Left ventricle myocardium inferior (tissue), 1 donor: ENCODE measurements at regions not wholly inside any gene's neighbourhood (a gene's known extent, or its start where the extent isn't known, plus 50 kb on each side); places are given as distances from the start of the nearest gene placed in this dataset.
"Not testable (repeated sequence)": the region's sequence is repeated elsewhere in the genome, so short reads cannot be mapped to it uniquely, and the experiment has no call there.

Experiments used
- DNase-seq: peaks from one replicate; pipeline ENCODE4 v3.0.0-alpha.2; 2020
- H3K27ac ChIP-seq: fragments of 200-600 bp; replicated peaks from 2 replicates; pipeline ENCODE4 v1.8.0; 2021
- H3K27me3 ChIP-seq: fragments of 200-600 bp; 2 replicates; pipeline ENCODE4 v1.8.0; 2021; ENCODE audit warnings: low read depth
- H3K36me3 ChIP-seq: fragments of 200-600 bp; 2 replicates; pipeline ENCODE4 v1.8.0; 2021
- H3K4me1 ChIP-seq: fragments of 200-600 bp; 2 replicates; pipeline ENCODE4 v1.8.0; 2021
- H3K4me3 ChIP-seq: fragments of 200-600 bp; 2 replicates; pipeline ENCODE4 v1.8.0; 2021; ENCODE audit warnings: mild to moderate bottlenecking, moderate library complexity
- H3K9me3 ChIP-seq: fragments of 200-600 bp; replicated peaks from 2 replicates; pipeline ENCODE4 v1.8.0; 2021
- intact Hi-C: fragments of 100-400 bp; cut with micrococcal nuclease; formaldehyde crosslinking; loops from one replicate; pipeline ENCODE4 v1.11.0; 2022
- TF ChIP-seq, protein P1 (sequence below): fragments of 200-600 bp; IDR thresholded peaks from 2 replicates; pipeline ENCODE4 v1.8.0; 2021; ENCODE audit warnings: antibody characterized with exemption, mild to moderate bottlenecking, borderline replicate concordance
- donor health status: DM: no; HTN: yes; CAD: no; lungs with severe emphysema.

DNA sequence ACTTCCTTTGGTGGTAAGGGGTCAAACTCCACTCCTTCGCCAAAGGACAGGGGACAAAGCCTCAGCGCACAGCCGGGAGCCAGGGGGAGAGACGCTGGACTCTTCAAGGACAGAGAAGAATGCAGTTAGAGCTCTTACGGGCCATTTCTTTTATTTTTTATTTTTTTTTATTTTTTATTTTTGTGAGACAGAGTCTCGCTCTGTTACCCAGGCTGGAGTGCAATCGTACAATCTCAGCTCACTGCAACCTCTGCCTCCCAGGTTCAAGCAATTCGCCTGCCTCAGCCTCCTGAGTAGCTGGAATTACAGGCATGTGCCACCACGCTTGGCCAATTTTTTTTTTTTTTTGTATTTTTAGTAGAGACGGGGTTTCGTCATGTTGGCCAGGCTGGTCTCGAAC, 93.2 kb upstream of the RPH3AL start, which contains the start of gene RFLNB:
RFLNB (minus strand) TSS at position 101 of the 400 bp plus-strand sequence.
- H3K27me3 ChIP-seq, H3K4me3 ChIP-seq, DNase-seq, intact Hi-C loops, H3K9me3 ChIP-seq: not testable (repeated sequence)
- peaks cover 12% of the 10 kb centered on the region for H3K4me1 ChIP-seq
- peaks cover 30% of the 10 kb centered on the region for H3K36me3 ChIP-seq
- peak within 1 kb of the TSS; percentile 3 for H3K27ac ChIP-seq

DNA sequence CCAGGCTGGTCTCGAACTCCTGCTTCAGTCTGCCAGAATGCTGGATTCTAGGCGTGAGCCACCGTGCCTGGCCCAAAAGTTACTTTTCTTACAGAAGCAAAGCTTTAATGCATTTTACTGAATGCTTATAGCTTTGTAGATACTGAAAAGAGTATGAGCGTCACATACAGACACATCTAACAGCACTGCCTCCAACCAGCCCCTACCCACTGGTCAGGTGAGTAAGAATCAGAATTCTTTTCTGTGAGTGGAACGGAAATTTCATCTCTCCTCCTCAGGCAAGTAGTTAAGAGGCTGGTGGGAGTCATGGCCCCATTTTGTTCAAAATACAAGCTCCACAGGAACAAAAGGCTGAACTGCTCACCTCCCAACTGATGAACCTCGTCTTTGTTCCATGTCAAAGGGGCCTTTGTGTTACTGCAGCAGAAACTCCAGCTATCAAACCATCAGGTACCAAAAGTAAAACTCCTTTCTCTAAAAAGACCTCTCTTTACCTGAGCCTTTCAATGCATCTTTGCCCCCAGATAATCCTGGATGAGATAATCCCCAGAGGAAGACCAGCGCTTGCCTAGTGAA, 92.4 kb upstream of the RPH3AL start:
- Histone ChIP-seq H3K9me3 (no peaks in the 10 kb centered on the region), H3K4me1 (peaks cover 12% of the 10 kb centered on the region), H3K36me3 (peaks cover 30% of the 10 kb centered on the region), H3K27me3 (no peaks in the 10 kb centered on the region), H3K4me3 (no peak overlapping the region), H3K27ac (no peak overlapping the region)
- no peak for DNase-seq
- TF ChIP-seq, protein P1, sequence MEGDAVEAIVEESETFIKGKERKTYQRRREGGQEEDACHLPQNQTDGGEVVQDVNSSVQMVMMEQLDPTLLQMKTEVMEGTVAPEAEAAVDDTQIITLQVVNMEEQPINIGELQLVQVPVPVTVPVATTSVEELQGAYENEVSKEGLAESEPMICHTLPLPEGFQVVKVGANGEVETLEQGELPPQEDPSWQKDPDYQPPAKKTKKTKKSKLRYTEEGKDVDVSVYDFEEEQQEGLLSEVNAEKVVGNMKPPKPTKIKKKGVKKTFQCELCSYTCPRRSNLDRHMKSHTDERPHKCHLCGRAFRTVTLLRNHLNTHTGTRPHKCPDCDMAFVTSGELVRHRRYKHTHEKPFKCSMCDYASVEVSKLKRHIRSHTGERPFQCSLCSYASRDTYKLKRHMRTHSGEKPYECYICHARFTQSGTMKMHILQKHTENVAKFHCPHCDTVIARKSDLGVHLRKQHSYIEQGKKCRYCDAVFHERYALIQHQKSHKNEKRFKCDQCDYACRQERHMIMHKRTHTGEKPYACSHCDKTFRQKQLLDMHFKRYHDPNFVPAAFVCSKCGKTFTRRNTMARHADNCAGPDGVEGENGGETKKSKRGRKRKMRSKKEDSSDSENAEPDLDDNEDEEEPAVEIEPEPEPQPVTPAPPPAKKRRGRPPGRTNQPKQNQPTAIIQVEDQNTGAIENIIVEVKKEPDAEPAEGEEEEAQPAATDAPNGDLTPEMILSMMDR, result no peak
- intact Hi-C loops, result no loop called here

DNA sequence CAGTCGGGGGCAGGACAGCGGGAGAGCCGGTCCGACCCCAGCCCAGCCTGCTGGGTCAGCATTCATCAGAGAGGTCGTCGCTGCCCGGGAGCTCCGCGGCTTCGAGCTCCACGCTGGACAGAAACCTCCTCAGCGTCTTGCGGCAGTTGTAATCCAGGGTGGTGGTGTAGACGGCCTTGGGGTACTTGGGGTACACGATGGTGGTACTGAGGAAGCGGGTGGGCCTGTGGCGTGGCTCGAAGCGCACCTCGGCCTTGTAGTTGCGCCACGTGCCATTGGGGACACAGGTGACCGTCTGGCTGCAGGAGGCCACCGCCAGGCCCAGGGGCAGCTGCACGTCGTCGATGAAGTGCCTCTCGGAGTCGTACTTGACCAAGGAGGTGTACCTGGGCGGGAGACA, 90.5 kb upstream of the RPH3AL start:
- TF ChIP-seq, protein P1, result no peak
- Histone ChIP-seq H3K4me3 (no peak overlapping the region), H3K27ac (no peak overlapping the region), H3K27me3 (no peaks in the 10 kb centered on the region), H3K9me3 (no peaks in the 10 kb centered on the region), H3K4me1 (peaks cover 12% of the 10 kb centered on the region), H3K36me3 (peaks cover 30% of the 10 kb centered on the region)
- intact Hi-C loops, result no loop called here
- no peak for DNase-seq

DNA sequence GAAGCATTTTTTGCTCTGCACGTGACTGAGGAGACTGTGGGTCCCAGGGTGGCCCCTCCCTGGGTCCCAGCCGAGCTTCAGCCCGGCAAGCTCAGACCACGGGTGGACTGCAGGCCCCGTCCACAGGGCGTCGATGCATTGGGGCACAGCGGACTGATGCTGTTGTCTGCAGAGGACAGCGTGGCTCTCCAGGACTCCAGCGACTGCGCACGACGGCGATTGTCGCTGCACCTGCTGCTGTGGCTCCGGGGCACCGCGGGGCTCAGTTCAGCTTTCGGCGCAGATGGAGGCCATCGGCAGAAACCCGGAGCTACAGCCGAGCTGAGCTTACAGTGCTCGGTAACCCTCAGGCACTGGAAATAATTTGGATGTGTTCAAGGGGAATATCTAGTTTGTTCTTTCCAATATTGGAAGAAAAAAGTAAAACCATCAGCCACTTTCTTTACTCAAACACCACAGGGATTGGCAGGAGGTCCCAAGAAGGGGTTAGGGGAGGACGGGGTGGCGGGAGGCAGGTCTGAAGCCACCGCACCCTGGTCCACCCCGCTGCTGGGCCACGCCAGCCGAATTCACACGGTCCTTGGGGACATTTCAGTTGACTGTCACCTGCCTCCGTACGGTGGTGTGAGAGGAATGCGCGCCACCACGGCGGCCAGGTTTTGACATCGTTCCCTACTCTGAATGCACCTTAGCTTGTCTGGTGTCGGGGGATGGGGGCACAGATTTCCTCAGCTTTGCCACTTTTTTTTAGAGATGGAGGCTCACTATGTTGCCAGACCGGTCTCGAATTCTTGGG, 88.7 kb upstream of the RPH3AL start:
- Histone ChIP-seq H3K27ac (no peak overlapping the region), H3K36me3 (peaks cover 30% of the 10 kb centered on the region), H3K4me3 (no peak overlapping the region), H3K9me3 (peaks cover 6% of the 10 kb centered on the region), H3K27me3 (no peaks in the 10 kb centered on the region), H3K4me1 (peaks cover 6% of the 10 kb centered on the region)
- DNase-seq, result no peak
- TF ChIP-seq, protein P1, result no peak
- intact Hi-C loops, result no loop called here

DNA sequence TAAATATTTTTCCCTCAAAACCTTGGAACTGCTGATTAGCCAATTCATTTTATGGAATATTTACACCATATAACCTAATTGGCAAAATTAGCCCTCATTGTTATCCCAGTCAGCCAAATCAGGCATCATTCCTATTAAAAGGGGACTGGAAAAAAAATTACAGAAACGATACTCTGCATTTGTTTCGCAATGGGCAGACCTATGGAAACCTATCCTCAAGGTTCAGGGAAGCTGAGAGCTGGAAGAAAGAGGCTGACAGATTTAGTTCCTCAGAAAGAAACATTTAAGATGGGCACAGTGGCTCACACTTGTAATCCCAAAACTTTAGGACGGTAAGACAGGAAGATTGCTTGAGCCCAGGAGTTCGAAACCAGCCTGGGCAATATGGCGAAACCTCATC, 85.6 kb upstream of the RPH3AL start:
- Histone ChIP-seq H3K36me3 (peaks cover 13% of the 10 kb centered on the region), H3K27me3 (no peaks in the 10 kb centered on the region), H3K4me3 (no peak overlapping the region), H3K27ac (no peak overlapping the region), H3K9me3 (peaks cover 6% of the 10 kb centered on the region), H3K4me1 (no peaks in the 10 kb centered on the region)
- DNase-seq, result no peak
- intact Hi-C loops, result no loop called here
- TF ChIP-seq, protein P1, result no peak

DNA sequence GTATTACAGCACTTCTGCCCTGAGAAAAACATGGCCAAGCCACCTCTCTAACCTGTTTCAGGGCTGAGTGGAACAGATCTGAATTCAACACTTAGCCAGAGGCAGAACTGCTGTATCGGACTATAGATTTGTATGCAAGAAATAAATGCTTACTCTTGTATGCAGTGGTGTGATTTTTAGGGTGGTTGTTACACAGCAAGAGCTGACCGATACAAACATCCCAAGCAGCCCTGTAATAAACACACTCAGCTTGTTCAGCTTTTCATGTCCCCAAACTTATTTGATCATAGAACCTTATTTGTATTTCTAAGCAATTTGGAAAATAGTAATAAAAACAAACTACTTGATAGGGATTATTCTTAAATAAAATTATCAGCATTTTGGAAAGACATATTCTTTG, 84.9 kb upstream of the RPH3AL start:
- Histone ChIP-seq H3K36me3 (peaks cover 7% of the 10 kb centered on the region), H3K9me3 (peaks cover 6% of the 10 kb centered on the region), H3K27ac (no peak overlapping the region), H3K4me3 (no peak overlapping the region), H3K27me3 (no peaks in the 10 kb centered on the region), H3K4me1 (no peaks in the 10 kb centered on the region)
- TF ChIP-seq, protein P1, result no peak
- intact Hi-C loops, result no loop called here
- DNase-seq, result no peak
